GM08714 (cell line): ENCODE measurements at regions not wholly inside any gene's neighbourhood (a gene's known extent, or its start where the extent isn't known, plus 50 kb on each side); places are given as distances from the start of the nearest gene placed in this dataset.

Source experiments
- H3K4me3 ChIP-seq: fragments of 200-500 bp; sonication (Bioruptor generic); 2 replicates; pipeline ENCODE4 v1.5.1; 2014; ENCODE audit warnings: mild to moderate bottlenecking, low read length, inconsistent platforms
- ZNF274 ChIP-seq: IDR thresholded peaks from 2 replicates; pipeline ENCODE4 v1.6.1; 2012; ENCODE audit warnings: mild to moderate bottlenecking, low read depth, low read length

GRCh38 chr14:40398981-40399380 lies 966.7 kb upstream of the FBXO33 start:
- no peak for TF ChIP-seq ZNF274
- no peak overlapping the region for H3K4me3 ChIP-seq

GRCh38 chr14:40394634-40395340 lies 962.6 kb upstream of the FBXO33 start:
- TF ChIP-seq ZNF274: no peak
- H3K4me3 ChIP-seq: no peak overlapping the region

GRCh38 chr14:40393143-40393542 lies 960.9 kb upstream of the FBXO33 start:
- TF ChIP-seq ZNF274: no peak
- H3K4me3 ChIP-seq: no peak overlapping the region

- no peak overlapping the region for H3K4me3 ChIP-seq
- no peak for TF ChIP-seq ZNF274
Measured at GRCh38 chr14:40386433-40386832, 954.2 kb upstream of the FBXO33 start.

- TF ChIP-seq ZNF274: no peak
- no peak overlapping the region for H3K4me3 ChIP-seq
Measured at GRCh38 chr14:40374221-40374620, 942.0 kb upstream of the FBXO33 start.

- TF ChIP-seq ZNF274: no peak
Measured at GRCh38 chr14:40371011-40371410, 938.8 kb upstream of the FBXO33 start.

GRCh38 chr14:40368314-40368713 lies 936.1 kb upstream of the FBXO33 start:
- H3K4me3 ChIP-seq: no peak overlapping the region
- TF ChIP-seq ZNF274: no peak

More at GRCh38 chr14:40371011-40371410, 938.8 kb upstream of the FBXO33 start:
- no peak overlapping the region for H3K4me3 ChIP-seq

- no peak overlapping the region for H3K4me3 ChIP-seq
- TF ChIP-seq ZNF274: no peak
Measured at GRCh38 chr14:40367717-40368116, 935.5 kb upstream of the FBXO33 start.

GRCh38 chr14:40365305-40365704 lies 933.1 kb upstream of the FBXO33 start:
- no peak for TF ChIP-seq ZNF274
- H3K4me3 ChIP-seq: no peak overlapping the region

- H3K4me3 ChIP-seq: no peak overlapping the region
- no peak for TF ChIP-seq ZNF274
Measured at GRCh38 chr14:40362856-40363255, 930.6 kb upstream of the FBXO33 start.

- no peak for TF ChIP-seq ZNF274
- H3K4me3 ChIP-seq: no peak overlapping the region
Measured at GRCh38 chr14:40354754-40355153, 922.5 kb upstream of the FBXO33 start.

GRCh38 chr14:40348104-40348503 lies 915.9 kb upstream of the FBXO33 start:
- H3K4me3 ChIP-seq: peak overlapping the region; percentile 32; the same call in 1 of the 2 replicates

- peak overlapping the region; percentile 32 for H3K4me3 ChIP-seq
- no peak for TF ChIP-seq ZNF274
Measured at GRCh38 chr14:40347675-40348074, 915.4 kb upstream of the FBXO33 start.

GRCh38 chr14:40346275-40346674 lies 914.0 kb upstream of the FBXO33 start:
- H3K4me3 ChIP-seq: no peak overlapping the region
- no peak for TF ChIP-seq ZNF274

GRCh38 chr14:40345334-40345733 lies 913.1 kb upstream of the FBXO33 start:
- no peak overlapping the region for H3K4me3 ChIP-seq
- no peak for TF ChIP-seq ZNF274

GRCh38 chr14:40340708-40341107 lies 908.5 kb upstream of the FBXO33 start:
- no peak overlapping the region for H3K4me3 ChIP-seq
- no peak for TF ChIP-seq ZNF274
